PC-3 (cell line): ENCODE measurements at regions not wholly inside any gene's neighbourhood (a gene's known extent, or its start where the extent isn't known, plus 50 kb on each side); places are given as distances from the start of the nearest gene placed in this dataset.

Source experiments
- ATAC-seq: fragments of 200-7000 bp; cut with Tn5 transposase; 2 replicates; pipeline ENCODE4 v1.9.1; 2020; ENCODE audit warnings: mild to moderate bottlenecking, moderate library complexity
- BruUV-seq: library from RNA; stranded (reverse); fragments of 400-500 nt; replicated peaks from 2 replicates; lab custom pipeline; 2021; lab: Mats Ljungman, UMichigan
- CTCF ChIA-PET: fragments of 300-600 bp; sonication (Branson Sonifier 250); formaldehyde crosslinking; loops from one replicate; lab custom pipeline; 2022; ENCODE audit warnings: antibody characterized with exemption; lab: Charles Lee
- POLR2A ChIA-PET: fragments of 300-600 bp; sonication (Branson Sonifier 250); formaldehyde crosslinking; loops from one replicate; lab custom pipeline; 2022; ENCODE audit warnings: antibody characterized with exemption; ENCODE audit not compliant: unreplicated experiment; lab: Charles Lee
- DNase-seq: peaks from one replicate; pipeline ENCODE4 v3.0.0-alpha.2; 2015
- H2AFZ ChIP-seq: fragments of 300-600 bp; sonication (generic); 2 replicates; pipeline ENCODE4 v1.6.0; 2016; ENCODE audit warnings: antibody characterized with exemption, low read length
- H3F3A ChIP-seq: fragments of 300-600 bp; sonication (generic); one replicate; pipeline ENCODE4 v1.6.0; 2017; ENCODE audit warnings: antibody characterized with exemption, low read length, control low read depth, mild to moderate bottlenecking; ENCODE audit not compliant: unreplicated experiment
- H3K27ac ChIP-seq: fragments of 300-600 bp; sonication (generic); 2 replicates; pipeline ENCODE4 v1.5.1; 2016; ENCODE audit warnings: mild to moderate bottlenecking, low read length
- H3K27me3 ChIP-seq: fragments of 300-600 bp; sonication (generic); 2 replicates; pipeline ENCODE4 v1.6.1; 2016; ENCODE audit warnings: low read length, mixed read lengths
- H3K36me3 ChIP-seq: fragments of 300-600 bp; sonication (generic); 2 replicates; pipeline ENCODE4 v1.6.1; 2016; ENCODE audit warnings: low read depth, mixed run types, low read length, mixed read lengths
- H3K4me1 ChIP-seq: fragments of 300-600 bp; sonication (generic); 2 replicates; pipeline ENCODE4 v1.5.1; 2016; ENCODE audit warnings: low read length; ENCODE audit not compliant: insufficient read depth
- H3K4me2 ChIP-seq: fragments of 300-600 bp; sonication (generic); 2 replicates; pipeline ENCODE4 v1.6.0; 2016; ENCODE audit warnings: low read length
- H3K4me3 ChIP-seq: fragments of 300-600 bp; sonication (generic); 2 replicates; pipeline ENCODE4 v1.5.1; 2016; ENCODE audit warnings: mild to moderate bottlenecking, low read length, mixed read lengths
- H3K79me2 ChIP-seq: fragments of 300-600 bp; sonication (generic); 2 replicates; pipeline ENCODE4 v1.6.1; 2017; ENCODE audit warnings: low read length, mixed read lengths
- H3K9ac ChIP-seq: fragments of 300-600 bp; sonication (generic); 2 replicates; pipeline ENCODE4 v1.6.0; 2016; ENCODE audit warnings: mild to moderate bottlenecking, low read length
- H3K9me2 ChIP-seq: fragments of 300-600 bp; sonication (generic); replicated peaks from 2 replicates; pipeline ENCODE4 v1.6.1; 2016; ENCODE audit warnings: mixed run types, low read length, mixed read lengths
- H3K9me3 ChIP-seq: fragments of 300-600 bp; sonication (generic); 2 replicates; pipeline ENCODE4 v1.6.1; 2016; ENCODE audit warnings: low read length, mixed read lengths
- H4K20me1 ChIP-seq: fragments of 300-600 bp; sonication (generic); 2 replicates; pipeline ENCODE4 v1.6.1; 2016; ENCODE audit warnings: low read length, mixed read lengths
- EZH2 ChIP-seq: fragments of 300-600 bp; sonication (generic); IDR thresholded peaks from one replicate; pipeline ENCODE4 v1.6.1; 2017; ENCODE audit warnings: antibody characterized with exemption, mild to moderate bottlenecking, low read length; ENCODE audit not compliant: unreplicated experiment
- EZH2phosphoT487 ChIP-seq: fragments of 300-600 bp; sonication (generic); IDR thresholded peaks from 2 replicates; pipeline ENCODE4 v1.6.1; 2018; ENCODE audit warnings: mild to moderate bottlenecking, antibody characterized with exemption, low read length, borderline replicate concordance
- intact Hi-C: fragments of 100-400 bp; cut with micrococcal nuclease; formaldehyde crosslinking; loops from 2 replicates; pipeline ENCODE4 v1.9.0; 2023
- TF ChIP-seq, protein P1 (sequence below): fragments of 300-600 bp; sonication (generic); conservative IDR thresholded peaks from 2 replicates; pipeline ENCODE4 v1.5.1; 2017; ENCODE audit warnings: antibody characterized with exemption, low read depth, mild to moderate bottlenecking, low read length

DNA sequence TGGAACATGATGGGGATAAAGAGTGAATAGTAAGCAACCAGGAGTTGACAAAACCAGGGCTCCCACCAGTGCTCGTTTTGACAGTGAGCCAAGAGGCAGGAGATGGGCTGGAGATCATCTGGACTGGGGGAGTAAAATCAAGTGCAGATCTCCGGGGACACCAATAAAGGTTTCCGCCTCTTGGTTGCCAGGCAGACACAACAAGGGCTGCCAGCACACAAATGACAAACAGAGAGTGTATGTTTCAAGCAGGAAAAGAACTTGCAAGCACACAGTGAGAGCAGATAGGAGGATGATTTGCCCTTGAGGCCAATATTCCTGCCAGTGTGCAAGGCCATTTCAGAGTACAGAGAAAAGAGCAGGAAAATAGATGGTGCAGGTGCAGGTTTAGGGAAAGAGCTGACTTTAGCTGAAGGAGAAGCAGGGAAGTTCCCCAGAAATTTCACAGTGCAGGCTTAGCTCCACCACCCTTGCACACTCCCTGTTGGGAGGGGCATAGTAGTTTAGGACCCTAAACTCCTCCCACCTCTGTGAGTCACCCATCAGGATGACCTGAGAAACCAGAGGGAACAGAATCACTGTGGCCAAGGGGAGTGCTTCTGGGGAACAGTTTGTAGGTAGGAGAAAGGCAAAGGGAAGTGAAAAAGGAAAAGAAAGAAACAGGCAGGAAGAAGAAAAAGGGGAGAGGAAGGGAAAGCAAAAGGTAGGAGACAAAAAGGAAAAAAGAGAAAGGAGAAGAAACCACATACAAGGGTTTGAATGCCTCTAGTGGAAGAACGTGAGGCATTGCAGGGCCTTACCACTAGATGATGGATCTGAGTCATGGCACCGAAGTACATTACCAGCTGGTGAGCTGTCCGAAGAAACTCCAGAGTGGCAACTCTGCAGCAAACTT lies 404.4 kb downstream of the SLC6A15 start:
- Histone ChIP-seq H3K36me3 (no peaks in the 10 kb centered on the region), H3K4me1 (peaks cover 25% of the 10 kb centered on the region), H3K79me2 (no peaks in the 10 kb centered on the region), H3K9me3 (no peaks in the 10 kb centered on the region), H3K4me3 (no peak overlapping the region), H3K4me2 (peak overlapping the region; percentile 57), H3K27me3 (no peaks in the 10 kb centered on the region), H3F3A (no peaks in the 10 kb centered on the region), H3K9me2 (no peaks in the 10 kb centered on the region), H4K20me1 (no peaks in the 10 kb centered on the region), H3K9ac (no peak overlapping the region), H3K27ac (peak overlapping the region; percentile 23), H2AFZ (peak overlapping the region; percentile 56)
- CTCF ChIA-PET: interaction anchor here (0.6 to 1.1 kb wide), 2 partner anchors 16 to 1039 kb away, joined by 3 read pairs; no protein-coding TSS in a partner anchor
- peak; percentile 89 for ATAC-seq
- TF ChIP-seq EZH2phosphoT487 (no peak), EZH2 (no peak)
- TF ChIP-seq, protein P1, sequence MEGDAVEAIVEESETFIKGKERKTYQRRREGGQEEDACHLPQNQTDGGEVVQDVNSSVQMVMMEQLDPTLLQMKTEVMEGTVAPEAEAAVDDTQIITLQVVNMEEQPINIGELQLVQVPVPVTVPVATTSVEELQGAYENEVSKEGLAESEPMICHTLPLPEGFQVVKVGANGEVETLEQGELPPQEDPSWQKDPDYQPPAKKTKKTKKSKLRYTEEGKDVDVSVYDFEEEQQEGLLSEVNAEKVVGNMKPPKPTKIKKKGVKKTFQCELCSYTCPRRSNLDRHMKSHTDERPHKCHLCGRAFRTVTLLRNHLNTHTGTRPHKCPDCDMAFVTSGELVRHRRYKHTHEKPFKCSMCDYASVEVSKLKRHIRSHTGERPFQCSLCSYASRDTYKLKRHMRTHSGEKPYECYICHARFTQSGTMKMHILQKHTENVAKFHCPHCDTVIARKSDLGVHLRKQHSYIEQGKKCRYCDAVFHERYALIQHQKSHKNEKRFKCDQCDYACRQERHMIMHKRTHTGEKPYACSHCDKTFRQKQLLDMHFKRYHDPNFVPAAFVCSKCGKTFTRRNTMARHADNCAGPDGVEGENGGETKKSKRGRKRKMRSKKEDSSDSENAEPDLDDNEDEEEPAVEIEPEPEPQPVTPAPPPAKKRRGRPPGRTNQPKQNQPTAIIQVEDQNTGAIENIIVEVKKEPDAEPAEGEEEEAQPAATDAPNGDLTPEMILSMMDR: peak; percentile 68
- POLR2A ChIA-PET: interaction anchor here (0.6 kb wide), 1 partner anchor 1822 kb away, joined by 5 read pairs; no protein-coding TSS in a partner anchor
- no TSS peak for BruUV-seq
- intact Hi-C loops: loop anchor here (2.0 to 10.0 kb wide), 4 partner anchors 111 to 1043 kb away; no protein-coding TSS in a partner anchor
- DNase-seq: peak; percentile 86

DNA sequence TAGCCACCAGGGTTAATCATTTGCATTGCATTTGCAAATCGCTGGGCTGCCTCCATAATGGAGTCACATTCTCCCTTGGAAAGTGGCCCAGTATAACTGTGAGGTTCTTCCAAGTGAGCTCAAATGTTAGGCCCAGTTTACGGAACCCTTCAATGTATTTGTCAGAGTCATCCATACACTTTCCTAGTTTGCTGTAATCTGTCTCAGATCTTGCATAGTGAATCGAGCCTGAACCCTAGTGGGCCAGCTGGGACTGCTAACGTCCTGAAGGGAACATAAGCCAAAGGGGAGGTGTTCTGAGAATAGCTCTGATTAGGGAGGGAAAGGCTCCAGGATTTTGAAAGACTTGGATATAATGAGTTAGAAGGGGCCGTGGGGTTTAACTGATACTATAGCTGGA lies 406.3 kb downstream of the SLC6A15 start:
- no peaks in the 10 kb centered on the region for H3F3A ChIP-seq
- H3K4me2 ChIP-seq: no peak overlapping the region
- no peaks in the 10 kb centered on the region for H4K20me1 ChIP-seq
- no peaks in the 10 kb centered on the region for H3K79me2 ChIP-seq
- no peaks in the 10 kb centered on the region for H3K9me2 ChIP-seq
- ChIA-PET POLR2A (no interaction called here), CTCF (no interaction called here)
- H3K27ac ChIP-seq: no peak overlapping the region
- peaks cover 33% of the 10 kb centered on the region for H3K4me1 ChIP-seq
- H3K36me3 ChIP-seq: no peaks in the 10 kb centered on the region
- no peak for TF ChIP-seq EZH2
- no peak for TF ChIP-seq EZH2phosphoT487
- TF ChIP-seq, protein P1: no peak
- no peaks in the 10 kb centered on the region for H3K9me3 ChIP-seq
- no peaks in the 10 kb centered on the region for H3K27me3 ChIP-seq
- BruUV-seq: no TSS peak
- no peak for ATAC-seq
- H2AFZ ChIP-seq: no peak overlapping the region
- no peak for DNase-seq
- no peak overlapping the region for H3K4me3 ChIP-seq
- intact Hi-C loops: loop anchor here (5.0 to 10.0 kb wide), 3 partner anchors 336 to 1041 kb away; no protein-coding TSS in a partner anchor
- H3K9ac ChIP-seq: no peak overlapping the region
